ENCODE measurements at regions not wholly inside any gene's neighbourhood (a gene's known extent, or its start where the extent isn't known, plus 50 kb on each side); places are given as distances from the start of the nearest gene placed in this dataset.

- no peak for DNase-seq
These were observed 269.4 kb downstream of the TCF7L2 start for GRCh38 chr10:113219446-113219845.

GRCh38 chr10:113221756-113222168, 271.7 kb downstream of the TCF7L2 start:
- no peak for DNase-seq

- no peak for DNase-seq
These were observed 272.2 kb downstream of the TCF7L2 start for GRCh38 chr10:113222207-113222606.

GRCh38 chr10:113225364-113225763, 275.3 kb downstream of the TCF7L2 start:
- DNase-seq = no peak

GRCh38 chr10:113225903-113226302, 275.9 kb downstream of the TCF7L2 start:
- no peak for DNase-seq

GRCh38 chr10:113226399-113226798, 276.4 kb downstream of the TCF7L2 start:
- DNase-seq = peak; percentile 10

- no peak for DNase-seq
These were observed 276.9 kb downstream of the TCF7L2 start for GRCh38 chr10:113226831-113227445.

GRCh38 chr10:113228530-113228929, 278.5 kb downstream of the TCF7L2 start:
- DNase-seq = no peak

GRCh38 chr10:113230011-113230610, 280.1 kb downstream of the TCF7L2 start:
- no peak for DNase-seq

- no peak for DNase-seq
These were observed 283.0 kb downstream of the TCF7L2 start for GRCh38 chr10:113232928-113233511.

- DNase-seq = no peak
These were observed 284.4 kb downstream of the TCF7L2 start for GRCh38 chr10:113234481-113234880.

- DNase-seq = no peak
These were observed 285.5 kb downstream of the TCF7L2 start for GRCh38 chr10:113235508-113235907.

- DNase-seq = no peak
These were observed 287.0 kb downstream of the TCF7L2 start for GRCh38 chr10:113236998-113237397.

- no peak for DNase-seq
These were observed 289.7 kb downstream of the TCF7L2 start for GRCh38 chr10:113239566-113240350.

- DNase-seq = no peak
These were observed 290.7 kb downstream of the TCF7L2 start for GRCh38 chr10:113240736-113241135.

- no peak for DNase-seq
These were observed 291.7 kb downstream of the TCF7L2 start for GRCh38 chr10:113241599-113242360.

GRCh38 chr10:113243311-113243710, 293.3 kb downstream of the TCF7L2 start:
- no peak for DNase-seq

GRCh38 chr10:113244750-113245149, 294.7 kb downstream of the TCF7L2 start:
- no peak for DNase-seq

GRCh38 chr10:113245286-113245685, 295.2 kb downstream of the TCF7L2 start:
- no peak for DNase-seq

- no peak for DNase-seq
These were observed 297.0 kb downstream of the TCF7L2 start for GRCh38 chr10:113247050-113247449.

GRCh38 chr10:113252650-113253618, 299.9 kb upstream of the HABP2 start:
- no peak for DNase-seq
